Liver (tissue), 8 donors: ENCODE measurements at regions not wholly inside any gene's neighbourhood (a gene's known extent, or its start where the extent isn't known, plus 50 kb on each side); places are given as distances from the start of the nearest gene placed in this dataset.

Source experiments
- DNase-seq: peaks from one replicate; pipeline ENCODE4 v3.0.0-alpha.2; 2017; ENCODE audit warnings: low spot score
- H3K27ac ChIP-seq, 2 donors: one replicate each; pipeline ENCODE4 v1.7.0; 2013; ENCODE audit warnings: inconsistent platforms in 2 of 2, low read length in 2 of 2, control low read depth in 1 of 2, low read depth in 1 of 2, mild to moderate bottlenecking in 1 of 2
- H3K27me3 ChIP-seq, 4 donors: one replicate each; pipeline versions ENCODE4 v1.6.1 to v1.7.0; 2013; ENCODE audit warnings: low read length in 3 of 4, inconsistent platforms in 1 of 4, mild to moderate bottlenecking in 1 of 4, moderate library complexity in 1 of 4; ENCODE audit not compliant: control insufficient read depth in 4 of 4, insufficient read depth in 4 of 4
- H3K36me3 ChIP-seq, 4 donors: one replicate each; pipeline versions ENCODE4 v1.6.1 to v1.7.0; 2013; ENCODE audit warnings: low read length in 3 of 4, mild to moderate bottlenecking in 3 of 4, low read depth in 1 of 4, moderate library complexity in 1 of 4; ENCODE audit not compliant: control insufficient read depth in 4 of 4, insufficient read depth in 3 of 4
- H3K4me1 ChIP-seq, 4 donors: one replicate each; pipeline versions ENCODE4 v1.6.1 to v1.7.0; 2013; ENCODE audit warnings: low read length in 3 of 4, mild to moderate bottlenecking in 3 of 4, moderate library complexity in 1 of 4; ENCODE audit not compliant: control insufficient read depth in 4 of 4, insufficient read depth in 4 of 4
- H3K4me3 ChIP-seq, 3 donors: one replicate each; pipeline versions ENCODE4 v1.6.1 to v1.7.0; 2013; ENCODE audit warnings: low read length in 3 of 3, control low read depth in 1 of 3, low read depth in 1 of 3, mild to moderate bottlenecking in 1 of 3
- H3K9ac ChIP-seq, 2 donors: one replicate each; pipeline ENCODE4 v1.7.0; 2013; ENCODE audit warnings: low read length in 2 of 2, mild to moderate bottlenecking in 2 of 2, moderate library complexity in 2 of 2, control low read depth in 1 of 2, low read depth in 1 of 2
- H3K9me3 ChIP-seq, 4 donors: one replicate each; pipeline versions ENCODE4 v1.6.1 to v1.7.0; 2013; ENCODE audit warnings: low read length in 3 of 4; ENCODE audit not compliant: control insufficient read depth in 4 of 4
- EGR1 ChIP-seq, 2 donors: IDR thresholded peaks; 2 replicates each; pipeline ENCODE4 v1.6.1; 2016 to 2018; ENCODE audit warnings: antibody characterized with exemption in 2 of 2, low read depth in 2 of 2
- FOXA2 ChIP-seq: IDR thresholded peaks from 2 replicates; pipeline ENCODE4 v1.6.1; 2016; ENCODE audit warnings: antibody characterized with exemption
- GABPA ChIP-seq, 2 donors: IDR thresholded peaks in 1 of 2; conservative IDR thresholded peaks in 1 of 2; 2 replicates each; pipeline ENCODE4 v1.6.1; 2016; ENCODE audit warnings: antibody characterized with exemption in 2 of 2, mild to moderate bottlenecking in 1 of 2, moderate library complexity in 1 of 2
- HNF4A ChIP-seq, 2 donors: conservative IDR thresholded peaks; 2 replicates each; pipeline ENCODE4 v1.6.1; 2016; ENCODE audit warnings: antibody characterized with exemption in 2 of 2, mild to moderate bottlenecking in 2 of 2
- HNF4G ChIP-seq: IDR thresholded peaks from 2 replicates; pipeline ENCODE4 v1.6.1; 2016; ENCODE audit warnings: antibody characterized with exemption
- NR2F2 ChIP-seq: IDR thresholded peaks from 2 replicates; pipeline ENCODE4 v1.6.1; 2016; ENCODE audit warnings: antibody characterized with exemption
- RAD21 ChIP-seq, 2 donors: IDR thresholded peaks; 2 replicates each; pipeline ENCODE4 v1.6.1; 2016; ENCODE audit warnings: antibody characterized with exemption in 2 of 2, mild to moderate bottlenecking in 2 of 2
- RXRA ChIP-seq, 2 donors: IDR thresholded peaks; 2 replicates each; pipeline ENCODE4 v1.6.1; 2017 to 2018; ENCODE audit warnings: antibody characterized with exemption in 2 of 2, mild to moderate bottlenecking in 1 of 2
- TAF1 ChIP-seq: conservative IDR thresholded peaks from 2 replicates; pipeline ENCODE4 v1.6.1; 2016; ENCODE audit warnings: antibody characterized with exemption, mild to moderate bottlenecking
- WGBS: extraction: QIAGEN DNeasy Blood & Tissue Kit; methylation state at CpG from one replicate; pipeline ENCODE4 v1.1.7; 2013; 5-methylcytosine and 5-hydroxymethylcytosine counted together
- TF ChIP-seq, protein P1 (sequence below): IDR thresholded peaks from 2 replicates; pipeline ENCODE4 v1.6.1; 2016; ENCODE audit warnings: antibody characterized with exemption, mild to moderate bottlenecking
- TF ChIP-seq, protein P2 (sequence below): IDR thresholded peaks from 2 replicates; pipeline ENCODE4 v1.6.1; 2016; ENCODE audit warnings: antibody characterized with exemption
- TF ChIP-seq, protein P3 (sequence below): fragments of 150-350 bp; IDR thresholded peaks from 2 replicates; pipeline ENCODE4 v1.5.1; 2017; ENCODE audit warnings: improper control_type of control experiment, low read depth, low read length; ENCODE audit not compliant: missing input control
- TF ChIP-seq, protein P4 (sequence below): IDR thresholded peaks from 2 replicates; pipeline ENCODE4 v1.6.1; 2016; ENCODE audit warnings: antibody characterized with exemption
- donor health status: healthy.
- donor health status: healthy.
- donor health status: healthy.
- donor health status: healthy.
- donor health status: healthy.

DNA sequence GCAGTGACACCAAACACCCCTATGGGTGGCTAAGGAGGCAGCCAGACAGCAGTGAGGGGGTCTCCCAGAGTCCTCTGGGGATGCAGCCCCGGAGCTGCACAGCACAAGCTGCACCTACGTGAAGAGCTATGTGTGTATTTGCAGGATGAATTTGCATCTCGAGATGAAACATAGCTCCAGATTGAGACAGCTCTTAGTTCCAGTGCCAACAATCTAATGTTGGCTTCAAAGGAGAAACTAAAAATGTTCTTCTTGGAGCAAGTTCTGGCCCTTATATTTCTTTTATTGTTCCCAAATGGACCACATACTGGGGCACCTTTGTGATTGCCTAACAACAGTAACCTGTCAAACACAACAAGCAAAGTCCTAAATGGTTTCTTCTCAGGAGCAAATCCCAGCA lies 233.9 kb downstream of the SLC4A3 start:
- DNase-seq, result no peak
- WGBS, result 72% methylated on average over 3 of the region's 3 CpGs
- Histone ChIP-seq H3K4me1 (no peaks in the 10 kb centered on the region), H3K9ac (no peak overlapping the region), H3K27me3 (peaks cover 0 to 3% (median 0%) of the 10 kb centered on the region in 4 donors), H3K36me3 (no peaks in the 10 kb centered on the region), H3K27ac (no peak overlapping the region), H3K4me3 (no peak overlapping the region), H3K9me3 (no peaks in the 10 kb centered on the region)
- no peak for TF ChIP-seq RXRA (IDR thresholded peaks at IDR 0.05)
- TF ChIP-seq RAD21 (IDR thresholded peaks at IDR 0.05), result no peak
- no peak for TF ChIP-seq EGR1 (IDR thresholded peaks at IDR 0.05; ENCODE audit: low read depth in 2 of 2)
- TF ChIP-seq, protein P1, sequence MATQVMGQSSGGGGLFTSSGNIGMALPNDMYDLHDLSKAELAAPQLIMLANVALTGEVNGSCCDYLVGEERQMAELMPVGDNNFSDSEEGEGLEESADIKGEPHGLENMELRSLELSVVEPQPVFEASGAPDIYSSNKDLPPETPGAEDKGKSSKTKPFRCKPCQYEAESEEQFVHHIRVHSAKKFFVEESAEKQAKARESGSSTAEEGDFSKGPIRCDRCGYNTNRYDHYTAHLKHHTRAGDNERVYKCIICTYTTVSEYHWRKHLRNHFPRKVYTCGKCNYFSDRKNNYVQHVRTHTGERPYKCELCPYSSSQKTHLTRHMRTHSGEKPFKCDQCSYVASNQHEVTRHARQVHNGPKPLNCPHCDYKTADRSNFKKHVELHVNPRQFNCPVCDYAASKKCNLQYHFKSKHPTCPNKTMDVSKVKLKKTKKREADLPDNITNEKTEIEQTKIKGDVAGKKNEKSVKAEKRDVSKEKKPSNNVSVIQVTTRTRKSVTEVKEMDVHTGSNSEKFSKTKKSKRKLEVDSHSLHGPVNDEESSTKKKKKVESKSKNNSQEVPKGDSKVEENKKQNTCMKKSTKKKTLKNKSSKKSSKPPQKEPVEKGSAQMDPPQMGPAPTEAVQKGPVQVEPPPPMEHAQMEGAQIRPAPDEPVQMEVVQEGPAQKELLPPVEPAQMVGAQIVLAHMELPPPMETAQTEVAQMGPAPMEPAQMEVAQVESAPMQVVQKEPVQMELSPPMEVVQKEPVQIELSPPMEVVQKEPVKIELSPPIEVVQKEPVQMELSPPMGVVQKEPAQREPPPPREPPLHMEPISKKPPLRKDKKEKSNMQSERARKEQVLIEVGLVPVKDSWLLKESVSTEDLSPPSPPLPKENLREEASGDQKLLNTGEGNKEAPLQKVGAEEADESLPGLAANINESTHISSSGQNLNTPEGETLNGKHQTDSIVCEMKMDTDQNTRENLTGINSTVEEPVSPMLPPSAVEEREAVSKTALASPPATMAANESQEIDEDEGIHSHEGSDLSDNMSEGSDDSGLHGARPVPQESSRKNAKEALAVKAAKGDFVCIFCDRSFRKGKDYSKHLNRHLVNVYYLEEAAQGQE, result no peak
- TF ChIP-seq GABPA (IDR thresholded peaks at IDR 0.05 in 1 of 2, conservative IDR thresholded peaks at IDR 0.05 in 1 of 2), result no peak
- no peak for TF ChIP-seq NR2F2
- TF ChIP-seq TAF1, result no peak
- TF ChIP-seq HNF4G, result no peak
- TF ChIP-seq, protein P2, sequence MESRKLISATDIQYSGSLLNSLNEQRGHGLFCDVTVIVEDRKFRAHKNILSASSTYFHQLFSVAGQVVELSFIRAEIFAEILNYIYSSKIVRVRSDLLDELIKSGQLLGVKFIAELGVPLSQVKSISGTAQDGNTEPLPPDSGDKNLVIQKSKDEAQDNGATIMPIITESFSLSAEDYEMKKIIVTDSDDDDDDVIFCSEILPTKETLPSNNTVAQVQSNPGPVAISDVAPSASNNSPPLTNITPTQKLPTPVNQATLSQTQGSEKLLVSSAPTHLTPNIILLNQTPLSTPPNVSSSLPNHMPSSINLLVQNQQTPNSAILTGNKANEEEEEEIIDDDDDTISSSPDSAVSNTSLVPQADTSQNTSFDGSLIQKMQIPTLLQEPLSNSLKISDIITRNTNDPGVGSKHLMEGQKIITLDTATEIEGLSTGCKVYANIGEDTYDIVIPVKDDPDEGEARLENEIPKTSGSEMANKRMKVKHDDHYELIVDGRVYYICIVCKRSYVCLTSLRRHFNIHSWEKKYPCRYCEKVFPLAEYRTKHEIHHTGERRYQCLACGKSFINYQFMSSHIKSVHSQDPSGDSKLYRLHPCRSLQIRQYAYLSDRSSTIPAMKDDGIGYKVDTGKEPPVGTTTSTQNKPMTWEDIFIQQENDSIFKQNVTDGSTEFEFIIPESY, result no peak
- TF ChIP-seq, protein P3, sequence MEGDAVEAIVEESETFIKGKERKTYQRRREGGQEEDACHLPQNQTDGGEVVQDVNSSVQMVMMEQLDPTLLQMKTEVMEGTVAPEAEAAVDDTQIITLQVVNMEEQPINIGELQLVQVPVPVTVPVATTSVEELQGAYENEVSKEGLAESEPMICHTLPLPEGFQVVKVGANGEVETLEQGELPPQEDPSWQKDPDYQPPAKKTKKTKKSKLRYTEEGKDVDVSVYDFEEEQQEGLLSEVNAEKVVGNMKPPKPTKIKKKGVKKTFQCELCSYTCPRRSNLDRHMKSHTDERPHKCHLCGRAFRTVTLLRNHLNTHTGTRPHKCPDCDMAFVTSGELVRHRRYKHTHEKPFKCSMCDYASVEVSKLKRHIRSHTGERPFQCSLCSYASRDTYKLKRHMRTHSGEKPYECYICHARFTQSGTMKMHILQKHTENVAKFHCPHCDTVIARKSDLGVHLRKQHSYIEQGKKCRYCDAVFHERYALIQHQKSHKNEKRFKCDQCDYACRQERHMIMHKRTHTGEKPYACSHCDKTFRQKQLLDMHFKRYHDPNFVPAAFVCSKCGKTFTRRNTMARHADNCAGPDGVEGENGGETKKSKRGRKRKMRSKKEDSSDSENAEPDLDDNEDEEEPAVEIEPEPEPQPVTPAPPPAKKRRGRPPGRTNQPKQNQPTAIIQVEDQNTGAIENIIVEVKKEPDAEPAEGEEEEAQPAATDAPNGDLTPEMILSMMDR, result no peak
- no peak for TF ChIP-seq FOXA2
- TF ChIP-seq, protein P4, sequence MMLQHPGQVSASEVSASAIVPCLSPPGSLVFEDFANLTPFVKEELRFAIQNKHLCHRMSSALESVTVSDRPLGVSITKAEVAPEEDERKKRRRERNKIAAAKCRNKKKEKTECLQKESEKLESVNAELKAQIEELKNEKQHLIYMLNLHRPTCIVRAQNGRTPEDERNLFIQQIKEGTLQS, result no peak

DNA sequence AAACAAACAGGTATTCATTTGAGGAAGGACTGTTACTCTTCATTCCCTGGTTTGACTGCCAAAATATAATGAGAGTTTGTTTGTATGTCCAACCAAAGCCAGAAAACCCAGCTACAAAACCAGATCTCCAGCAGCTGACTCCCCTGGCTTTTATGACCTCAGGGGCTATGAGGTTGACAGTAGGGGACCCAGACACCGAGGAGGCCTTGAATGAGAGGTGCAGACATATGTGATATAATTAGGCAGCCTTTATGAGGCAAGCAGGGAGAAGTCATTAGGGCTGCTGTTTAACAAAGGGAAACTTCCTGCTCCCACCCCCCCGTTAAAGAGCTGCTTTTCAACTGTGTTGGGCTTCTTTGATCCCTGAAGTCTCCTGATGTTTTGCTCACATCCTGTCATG lies 236.7 kb downstream of the SLC4A3 start:
- no peak overlapping the region for H3K4me3 ChIP-seq
- no peaks in the 10 kb centered on the region for H3K4me1 ChIP-seq
- H3K27ac ChIP-seq, result no peak overlapping the region
- no peak overlapping the region for H3K9ac ChIP-seq
- no peak for DNase-seq
- no peak for TF ChIP-seq RXRA (IDR thresholded peaks at IDR 0.05)
- TF ChIP-seq NR2F2, result no peak
- TF ChIP-seq GABPA (IDR thresholded peaks at IDR 0.05 in 1 of 2, conservative IDR thresholded peaks at IDR 0.05 in 1 of 2), result no peak
- TF ChIP-seq, protein P1, result no peak
- TF ChIP-seq, protein P4, result no peak
- TF ChIP-seq, protein P2, result no peak
- TF ChIP-seq, protein P3, result no peak
- TF ChIP-seq HNF4A (conservative IDR thresholded peaks at IDR 0.05), result no peak
- no peaks in the 10 kb centered on the region for H3K9me3 ChIP-seq
- WGBS, result 43% methylated on average over 2 of the region's 2 CpGs
- no peaks in the 10 kb centered on the region for H3K36me3 ChIP-seq
- no peaks in the 10 kb centered on the region for H3K27me3 ChIP-seq
